Sigmoid colon (tissue), 4 donors: ENCODE measurements at regions not wholly inside any gene's neighbourhood (a gene's known extent, or its start where the extent isn't known, plus 50 kb on each side); places are given as distances from the start of the nearest gene placed in this dataset.

Experiments used
- EP300 ChIP-seq, 4 donors: sonication (generic); formaldehyde crosslinking; IDR thresholded peaks; one replicate each; pipeline ENCODE4 v1.6.1; 2017; ENCODE audit warnings: antibody characterized with exemption in 4 of 4
- POLR2A ChIP-seq, 2 donors: fragments of 450-650 bp; IDR thresholded peaks; one replicate each; pipeline ENCODE4 v1.6.1; 2016; ENCODE audit warnings: antibody characterized with exemption in 2 of 2, mild to moderate bottlenecking in 2 of 2, moderate library complexity in 2 of 2
- POLR2AphosphoS5 ChIP-seq, 4 donors: sonication (generic); formaldehyde crosslinking; IDR thresholded peaks; one replicate each; pipeline ENCODE4 v1.6.1; 2017; ENCODE audit warnings: antibody characterized with exemption in 4 of 4
- TF ChIP-seq, protein P1 (sequence below), 4 experiments: fragments of 450-650 bp in 3 of 4; fragments of 200-600 bp in 1 of 4; IDR thresholded peaks; one replicate each; pipeline ENCODE4 v1.5.1; 2016 to 2019; ENCODE audit warnings: antibody characterized with exemption in 4 of 4, mild to moderate bottlenecking in 3 of 4, moderate library complexity in 2 of 4

DNA sequence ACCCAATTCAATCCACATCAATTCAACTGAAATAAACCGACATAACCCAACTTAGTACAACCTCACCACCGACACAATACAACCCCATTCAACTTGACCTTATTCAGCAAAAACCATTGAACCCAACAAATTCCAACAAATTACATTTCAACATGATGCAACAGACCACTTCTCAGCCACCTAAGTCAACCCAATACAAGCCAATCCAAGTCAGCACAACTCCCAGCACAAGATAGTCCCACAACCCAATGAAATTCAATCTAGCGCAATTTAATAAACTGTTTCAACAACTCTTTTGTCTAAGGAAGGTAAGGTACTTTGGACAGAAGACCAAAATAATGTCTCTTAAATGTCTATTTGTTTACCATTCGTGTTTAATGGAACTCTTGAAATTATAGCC is 226.0 kb downstream of the MIAT start:
- TF ChIP-seq, protein P1, sequence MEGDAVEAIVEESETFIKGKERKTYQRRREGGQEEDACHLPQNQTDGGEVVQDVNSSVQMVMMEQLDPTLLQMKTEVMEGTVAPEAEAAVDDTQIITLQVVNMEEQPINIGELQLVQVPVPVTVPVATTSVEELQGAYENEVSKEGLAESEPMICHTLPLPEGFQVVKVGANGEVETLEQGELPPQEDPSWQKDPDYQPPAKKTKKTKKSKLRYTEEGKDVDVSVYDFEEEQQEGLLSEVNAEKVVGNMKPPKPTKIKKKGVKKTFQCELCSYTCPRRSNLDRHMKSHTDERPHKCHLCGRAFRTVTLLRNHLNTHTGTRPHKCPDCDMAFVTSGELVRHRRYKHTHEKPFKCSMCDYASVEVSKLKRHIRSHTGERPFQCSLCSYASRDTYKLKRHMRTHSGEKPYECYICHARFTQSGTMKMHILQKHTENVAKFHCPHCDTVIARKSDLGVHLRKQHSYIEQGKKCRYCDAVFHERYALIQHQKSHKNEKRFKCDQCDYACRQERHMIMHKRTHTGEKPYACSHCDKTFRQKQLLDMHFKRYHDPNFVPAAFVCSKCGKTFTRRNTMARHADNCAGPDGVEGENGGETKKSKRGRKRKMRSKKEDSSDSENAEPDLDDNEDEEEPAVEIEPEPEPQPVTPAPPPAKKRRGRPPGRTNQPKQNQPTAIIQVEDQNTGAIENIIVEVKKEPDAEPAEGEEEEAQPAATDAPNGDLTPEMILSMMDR (IDR thresholded peaks at IDR 0.05), result no peak
- no peak for TF ChIP-seq EP300 (IDR thresholded peaks at IDR 0.05)
- no peak for TF ChIP-seq POLR2A (IDR thresholded peaks at IDR 0.05)
- no peak for TF ChIP-seq POLR2AphosphoS5 (IDR thresholded peaks at IDR 0.05)
